GM19455 (cell line): ENCODE measurements at regions not wholly inside any gene's neighbourhood (a gene's known extent, or its start where the extent isn't known, plus 50 kb on each side); places are given as distances from the start of the nearest gene placed in this dataset.

Experiments used
- ATAC-seq: cut with Tn5 transposase; IDR thresholded peaks from one replicate; pipeline ENCODE4 v1.9.1; 2021; ENCODE audit not compliant: unreplicated experiment

- ATAC-seq: no peak
Measured at GRCh38 chr12:58608711-58609110, 311.6 kb downstream of the LRIG3 start.

- no peak for ATAC-seq
Measured at GRCh38 chr12:58615047-58615446, 305.3 kb downstream of the LRIG3 start.

GRCh38 chr12:58615576-58615975 is 304.7 kb downstream of the LRIG3 start:
- ATAC-seq: no peak

- ATAC-seq: no peak
Measured at GRCh38 chr12:58616618-58617017, 303.7 kb downstream of the LRIG3 start.

DNA sequence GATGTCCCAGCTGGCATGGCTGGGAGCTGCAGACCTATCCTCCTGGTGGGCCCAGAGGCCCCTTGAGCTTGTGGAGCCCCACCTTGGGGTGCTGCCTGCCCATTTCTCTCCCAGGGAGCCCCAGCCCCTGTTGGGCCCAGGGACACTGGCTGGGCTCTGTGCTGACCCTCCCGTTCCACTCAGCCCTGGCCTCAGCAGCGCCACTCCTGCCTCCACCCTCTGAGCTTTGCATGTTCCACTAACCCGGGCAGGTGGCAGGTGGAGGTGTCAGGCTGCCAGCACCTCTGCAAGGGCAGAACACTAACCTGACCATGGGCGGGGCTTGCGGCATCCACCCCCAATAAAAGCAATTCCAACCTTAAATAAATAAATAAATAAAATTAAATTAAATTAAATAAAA is 299.2 kb downstream of the LRIG3 start:
- no peak for ATAC-seq

DNA sequence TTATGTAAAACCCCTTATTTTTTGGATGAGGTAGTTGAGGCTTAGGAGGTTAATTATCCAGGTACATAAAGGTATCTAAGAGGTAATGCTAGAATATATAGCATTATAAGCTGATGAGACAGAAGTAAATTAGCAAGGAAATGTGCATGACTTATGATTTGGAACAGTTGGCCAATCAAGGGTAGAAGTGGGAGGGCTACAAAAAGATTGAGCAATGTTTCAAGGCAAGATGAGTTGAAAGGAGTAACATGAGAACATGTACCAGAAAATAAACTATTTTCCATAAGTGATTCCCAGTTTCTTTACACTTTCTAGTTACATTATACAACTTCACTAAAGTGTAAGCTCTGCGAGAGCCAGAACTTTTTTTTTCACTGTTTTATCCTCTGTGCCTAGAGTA is 290.9 kb downstream of the LRIG3 start:
- no peak for ATAC-seq

GRCh38 chr12:58633479-58633878 is 286.8 kb downstream of the LRIG3 start:
- no peak for ATAC-seq

DNA sequence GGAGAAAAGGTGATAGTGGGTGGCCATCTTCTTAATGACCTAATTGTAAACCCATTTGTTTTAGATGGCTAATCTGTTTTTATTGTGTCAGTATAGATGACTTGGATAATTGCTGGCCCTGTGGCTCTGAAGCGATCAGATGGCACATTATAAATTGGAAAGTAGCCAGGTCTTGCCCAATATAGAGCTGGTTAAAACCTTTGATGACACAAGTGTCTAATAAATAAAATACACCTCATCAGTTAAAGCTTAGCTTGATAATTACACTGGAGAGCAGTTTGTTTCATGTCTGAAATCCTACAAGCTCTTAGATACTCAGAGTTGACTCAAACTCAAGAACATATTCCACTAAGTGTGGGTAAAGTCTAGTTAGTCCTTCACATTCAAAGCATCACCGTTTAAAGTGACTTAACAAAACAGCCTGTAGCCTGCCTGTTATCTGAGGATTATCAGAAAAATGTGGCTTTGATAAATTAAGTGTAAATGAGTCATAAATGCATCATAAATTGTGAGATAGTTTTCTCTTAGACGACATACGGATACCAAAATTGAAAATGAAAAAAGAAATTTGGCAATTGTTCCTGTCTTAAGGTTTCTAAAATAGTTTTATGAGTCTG is 280.9 kb downstream of the LRIG3 start:
- ATAC-seq: no peak

- no peak for ATAC-seq
Measured at GRCh38 chr12:58640314-58640713, 280.0 kb downstream of the LRIG3 start.

DNA sequence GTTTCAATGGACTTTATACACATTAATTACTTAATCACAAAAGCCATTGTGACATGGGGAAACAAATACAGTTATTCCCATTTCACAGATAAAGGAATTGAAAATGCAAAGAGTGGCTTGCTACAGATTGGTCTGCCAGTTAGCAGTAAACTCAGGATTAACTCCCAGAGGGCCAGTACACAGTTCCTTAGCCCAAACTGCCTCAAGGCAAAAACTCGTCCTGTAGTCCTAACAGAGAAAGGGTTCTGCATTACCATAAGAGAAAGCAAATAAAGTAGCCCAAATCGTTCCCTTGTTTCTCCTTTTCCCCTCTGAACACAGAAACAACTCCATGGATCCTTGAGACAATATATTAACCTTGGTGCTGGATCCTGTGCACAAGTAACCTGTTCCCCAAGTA is 274.4 kb downstream of the LRIG3 start:
- no peak for ATAC-seq

DNA sequence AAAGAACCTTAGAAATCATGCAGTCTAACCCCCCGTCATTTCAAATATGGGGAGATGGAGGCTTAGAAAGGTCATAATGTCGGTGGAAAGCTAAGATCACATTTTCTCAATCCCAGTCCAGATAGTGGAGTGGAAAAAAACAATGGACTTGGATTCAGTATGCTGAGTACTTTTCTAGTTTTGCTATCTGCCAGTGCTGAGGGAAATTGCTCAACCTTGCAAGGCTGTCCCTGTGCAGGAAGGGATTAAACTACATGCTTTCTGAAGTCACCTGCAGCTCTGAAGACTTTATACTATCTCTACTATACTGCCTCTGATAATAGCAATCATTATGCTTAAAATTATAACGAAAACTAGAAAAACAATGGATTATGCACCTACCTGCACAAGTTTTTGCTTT is 272.8 kb downstream of the LRIG3 start:
- ATAC-seq: no peak

DNA sequence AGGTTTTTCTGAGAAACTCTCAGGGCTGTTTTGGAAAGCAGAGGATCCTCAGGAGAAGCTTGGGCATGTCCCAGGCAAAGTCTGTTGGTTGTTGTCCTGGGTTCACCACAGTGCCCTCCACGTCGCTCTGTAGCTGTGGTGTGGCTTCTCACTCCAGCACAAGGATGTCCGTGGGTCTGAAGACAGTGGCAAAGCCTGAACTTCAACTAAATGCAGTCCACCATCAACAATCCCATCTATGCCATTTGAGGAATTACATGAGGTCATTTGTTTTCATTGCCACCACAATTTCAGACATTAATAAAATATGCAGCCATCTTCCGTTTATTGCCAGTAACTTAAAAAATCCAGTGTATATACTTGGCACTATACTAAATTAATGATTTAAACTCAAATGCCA is 272.1 kb downstream of the LRIG3 start:
- no peak for ATAC-seq

DNA sequence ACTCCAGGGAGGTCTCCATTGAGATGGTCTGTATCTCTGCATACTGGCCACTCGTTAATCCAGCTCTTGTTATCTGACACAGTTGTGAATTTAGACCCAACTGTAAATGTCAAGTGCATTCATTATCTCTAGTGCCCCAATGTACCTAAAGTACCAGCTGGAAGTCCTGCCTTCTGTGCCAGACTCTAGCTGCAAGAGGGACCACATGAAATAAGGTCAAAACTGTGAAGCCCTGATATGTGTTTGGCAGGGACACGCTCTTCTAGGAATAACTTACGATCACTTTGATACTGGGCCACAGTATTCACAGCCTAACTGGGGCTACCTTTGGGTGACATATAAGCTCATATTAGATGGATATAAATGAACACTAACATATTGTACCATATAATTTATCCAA is 268.5 kb downstream of the LRIG3 start:
- ATAC-seq: no peak

DNA sequence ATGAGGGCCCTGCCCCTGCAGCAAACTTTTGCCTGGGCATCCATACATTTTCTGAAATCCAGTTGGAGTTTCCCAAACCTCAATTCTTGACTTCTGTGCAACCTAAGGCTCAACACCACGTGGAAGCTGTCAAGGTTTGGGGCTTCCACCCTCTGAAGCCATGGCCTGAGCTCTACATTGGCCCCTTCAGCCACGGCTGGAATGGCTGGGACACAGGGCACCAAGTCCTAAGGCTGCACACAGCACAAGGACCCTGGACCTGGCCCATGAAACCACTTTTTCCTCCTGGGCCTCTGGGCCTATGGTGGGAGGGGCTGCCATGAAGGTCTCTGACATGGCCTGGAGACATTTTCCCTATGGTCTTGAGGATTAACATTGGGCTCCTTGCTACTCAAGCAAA is 266.3 kb downstream of the LRIG3 start:
- no peak for ATAC-seq

DNA sequence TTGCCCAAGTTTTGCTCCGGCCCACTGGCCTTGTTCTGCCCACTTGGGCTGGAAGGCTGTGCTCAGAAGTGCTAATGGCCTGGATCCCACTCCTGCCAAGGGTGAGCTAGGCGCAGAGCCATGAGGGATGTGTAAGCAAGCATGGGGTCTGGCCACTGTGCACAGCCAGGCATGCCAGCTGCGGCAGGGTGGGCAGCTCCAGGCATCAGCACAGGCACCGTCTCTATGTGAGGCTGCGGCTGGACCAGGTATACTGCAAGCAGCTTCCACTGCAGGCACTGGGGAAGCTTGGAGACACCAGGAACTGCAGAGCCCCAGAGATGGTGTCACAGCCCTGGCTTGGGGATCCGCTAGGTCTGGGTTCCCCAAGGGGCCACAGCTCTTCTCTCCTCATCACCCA is 264.9 kb downstream of the LRIG3 start:
- no peak for ATAC-seq

- no peak for ATAC-seq
Measured at GRCh38 chr12:58656254-58657009, 263.9 kb downstream of the LRIG3 start.

DNA sequence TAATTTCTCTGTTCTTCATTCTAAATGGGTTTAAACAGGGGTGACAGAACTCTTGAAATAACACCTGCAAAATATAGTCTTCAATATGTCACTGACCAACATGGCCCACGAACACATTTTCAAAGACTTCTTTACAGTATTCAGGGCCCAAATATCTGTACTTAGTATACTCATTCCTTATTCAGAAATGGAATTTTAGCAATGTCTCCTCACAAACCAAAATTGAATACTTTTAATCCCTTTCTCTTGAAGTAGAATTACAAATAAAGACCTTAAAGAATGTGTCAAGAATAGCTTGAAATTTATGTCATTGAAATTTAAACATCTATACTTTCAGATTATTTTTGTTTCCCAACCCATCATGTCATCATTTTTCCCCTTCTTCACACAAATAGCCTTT is 263.1 kb downstream of the LRIG3 start:
- no peak for ATAC-seq

- ATAC-seq: no peak
Measured at GRCh38 chr12:58665375-58665774, 254.9 kb downstream of the LRIG3 start.

GRCh38 chr12:58668233-58668632 is 252.1 kb downstream of the LRIG3 start:
- no peak for ATAC-seq

GRCh38 chr12:58668871-58669270 is 251.4 kb downstream of the LRIG3 start:
- no peak for ATAC-seq

- no peak for ATAC-seq
Measured at GRCh38 chr12:58670623-58671022, 249.7 kb downstream of the LRIG3 start.

DNA sequence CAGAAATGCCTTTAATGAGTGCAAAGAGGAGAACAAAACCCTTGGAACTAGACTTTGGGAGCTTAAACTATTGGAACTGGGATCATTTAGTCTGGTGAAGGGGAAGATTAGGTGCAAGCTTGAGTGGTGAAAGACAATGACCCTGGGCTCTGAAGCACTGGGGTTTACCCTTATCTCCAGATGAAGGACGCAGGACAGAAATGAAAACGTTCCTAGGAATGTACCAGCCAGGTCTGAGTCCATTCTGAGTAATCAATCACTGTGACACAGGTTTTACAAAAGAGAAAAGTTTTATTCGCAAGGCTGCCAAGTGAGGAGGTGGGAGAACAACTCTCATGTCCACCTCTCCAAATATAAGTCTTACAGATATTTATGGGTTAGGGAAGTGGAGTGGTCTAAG is 249.1 kb downstream of the LRIG3 start:
- no peak for ATAC-seq

DNA sequence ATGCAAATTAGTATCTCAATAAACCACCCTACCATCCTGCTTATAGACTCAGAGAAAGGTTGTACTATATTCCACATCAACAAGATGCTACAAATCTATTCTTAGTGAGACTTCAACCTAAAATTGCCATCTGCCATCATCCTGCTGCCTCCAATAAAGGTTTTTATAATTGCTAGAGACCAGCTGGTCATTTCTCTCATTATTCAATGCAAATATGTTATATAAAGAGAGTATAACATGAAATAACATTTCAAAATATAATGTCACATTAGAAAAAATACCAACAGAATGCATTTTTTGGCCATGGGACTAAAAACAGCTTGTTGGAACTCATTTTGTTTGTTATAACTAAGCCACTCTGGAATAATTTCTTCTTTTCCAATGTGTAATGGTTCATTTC is 247.3 kb downstream of the LRIG3 start:
- ATAC-seq: no peak
